Prostate gland (tissue), 2 donors: ENCODE measurements at regions not wholly inside any gene's neighbourhood (a gene's known extent, or its start where the extent isn't known, plus 50 kb on each side); places are given as distances from the start of the nearest gene placed in this dataset.

Experiments
- POLR2A ChIP-seq: fragments of 450-650 bp; IDR thresholded peaks from one replicate; pipeline ENCODE4 v1.6.1; 2016; ENCODE audit warnings: antibody characterized with exemption, mild to moderate bottlenecking
- POLR2AphosphoS5 ChIP-seq: sonication (generic); formaldehyde crosslinking; IDR thresholded peaks from one replicate; pipeline ENCODE4 v1.6.1; 2017; ENCODE audit warnings: antibody characterized with exemption
- TF ChIP-seq, protein P1 (sequence below), 4 experiments: fragments of 200-600 bp in 2 of 4; fragments of 450-650 bp in 2 of 4; sonication (generic) in 2 of 4; IDR thresholded peaks; 1 replicate in 3 of 4; 2 replicates in 1 of 4; pipeline ENCODE4 v1.5.1; 2016 to 2019; ENCODE audit warnings: antibody characterized with exemption in 4 of 4, mild to moderate bottlenecking in 2 of 4, moderate library complexity in 2 of 4

DNA sequence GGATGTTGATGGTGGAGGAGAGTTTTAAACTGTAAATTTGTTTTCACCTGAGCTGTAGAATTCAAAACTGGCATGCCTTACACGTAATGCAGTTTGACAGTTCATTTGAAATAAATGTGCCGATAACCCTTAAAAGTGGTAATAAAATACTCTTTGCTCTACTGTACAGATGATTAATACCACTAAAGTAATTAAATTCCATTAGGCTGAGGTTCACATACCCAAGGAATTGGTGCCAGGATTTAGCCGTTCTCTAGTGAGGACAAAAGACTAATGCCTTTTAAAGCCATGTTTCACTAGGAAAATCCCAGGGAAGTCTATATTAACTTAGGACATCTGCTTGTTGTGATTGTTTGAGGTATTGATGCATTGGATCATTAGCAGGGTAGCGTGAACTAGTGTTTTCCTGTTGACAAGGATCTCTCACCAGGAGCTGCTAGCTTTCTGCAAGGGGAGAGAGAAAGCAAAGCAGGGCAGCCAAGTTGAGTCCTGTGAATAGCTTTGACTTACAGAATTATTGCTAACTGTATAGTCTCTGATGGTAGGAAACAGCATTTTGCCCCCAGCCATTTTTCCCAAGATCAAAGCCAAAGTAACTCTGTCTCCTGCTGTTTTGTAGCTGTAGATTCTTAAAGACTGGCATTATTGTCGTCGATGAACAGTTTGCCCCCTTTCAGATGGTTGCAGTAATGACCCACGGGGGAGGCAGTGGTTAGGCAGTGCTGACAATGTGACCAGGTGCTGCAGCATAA, 280.9 kb upstream of the FANCL start:
- TF ChIP-seq POLR2A, result no peak
- TF ChIP-seq, protein P1, sequence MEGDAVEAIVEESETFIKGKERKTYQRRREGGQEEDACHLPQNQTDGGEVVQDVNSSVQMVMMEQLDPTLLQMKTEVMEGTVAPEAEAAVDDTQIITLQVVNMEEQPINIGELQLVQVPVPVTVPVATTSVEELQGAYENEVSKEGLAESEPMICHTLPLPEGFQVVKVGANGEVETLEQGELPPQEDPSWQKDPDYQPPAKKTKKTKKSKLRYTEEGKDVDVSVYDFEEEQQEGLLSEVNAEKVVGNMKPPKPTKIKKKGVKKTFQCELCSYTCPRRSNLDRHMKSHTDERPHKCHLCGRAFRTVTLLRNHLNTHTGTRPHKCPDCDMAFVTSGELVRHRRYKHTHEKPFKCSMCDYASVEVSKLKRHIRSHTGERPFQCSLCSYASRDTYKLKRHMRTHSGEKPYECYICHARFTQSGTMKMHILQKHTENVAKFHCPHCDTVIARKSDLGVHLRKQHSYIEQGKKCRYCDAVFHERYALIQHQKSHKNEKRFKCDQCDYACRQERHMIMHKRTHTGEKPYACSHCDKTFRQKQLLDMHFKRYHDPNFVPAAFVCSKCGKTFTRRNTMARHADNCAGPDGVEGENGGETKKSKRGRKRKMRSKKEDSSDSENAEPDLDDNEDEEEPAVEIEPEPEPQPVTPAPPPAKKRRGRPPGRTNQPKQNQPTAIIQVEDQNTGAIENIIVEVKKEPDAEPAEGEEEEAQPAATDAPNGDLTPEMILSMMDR (IDR thresholded peaks at IDR 0.05), result no peak
- no peak for TF ChIP-seq POLR2AphosphoS5
